ENCODE measurements at regions not wholly inside any gene's neighbourhood (a gene's known extent, or its start where the extent isn't known, plus 50 kb on each side); places are given as distances from the start of the nearest gene placed in this dataset.

GRCh38 chr11:109123816-109124787, 297.9 kb upstream of the C11orf87 start:
- TF ChIP-seq ZNF384 (IDR thresholded peaks at IDR 0.05) (no peak), FOXM1 (IDR thresholded peaks at IDR 0.05; ENCODE audit: borderline replicate concordance) (no peak), NFRKB (IDR thresholded peaks at IDR 0.05) (no peak), CTBP1 (IDR thresholded peaks at IDR 0.05; ENCODE audit: borderline replicate concordance) (no peak), ELF4 (IDR thresholded peaks at IDR 0.05) (no peak), BHLHE40 (IDR thresholded peaks at IDR 0.05; ENCODE audit: borderline replicate concordance) (no peak), ARNT (IDR thresholded peaks at IDR 0.05) (no peak), FOXA1 (IDR thresholded peaks at IDR 0.05) (no peak), SP1 (IDR thresholded peaks at IDR 0.05) (no peak)
